CD14-positive monocyte (primary cell): ENCODE measurements at regions not wholly inside any gene's neighbourhood (a gene's known extent, or its start where the extent isn't known, plus 50 kb on each side); places are given as distances from the start of the nearest gene placed in this dataset.
A peak's percentile ranks its signal among the peaks of the same experiment; 100 is the strongest.

Source experiments
- DNase-seq, 3 donors: peaks; one replicate each; pipeline ENCODE4 v3.0.0-alpha.2; 2011 to 2022
- H2AFZ ChIP-seq: 2 replicates; pipeline ENCODE4 v1.6.0; 2012; ENCODE audit warnings: mild to moderate bottlenecking, low read depth, low read length, inconsistent platforms; ENCODE audit not compliant: insufficient read depth, poor library complexity, severe bottlenecking
- H3K27ac ChIP-seq, 2 donors: 1 replicate in 1 of 2; 2 replicates in 1 of 2; pipeline ENCODE4 v1.5.1; 2012 to 2013; ENCODE audit warnings: low read length in 2 of 2, control low read depth in 1 of 2, inconsistent platforms in 1 of 2, low read depth in 1 of 2, mild to moderate bottlenecking in 1 of 2
- H3K27me3 ChIP-seq, 2 donors: one replicate each; pipeline versions ENCODE4 v1.6.0 to v1.6.1; 2011 to 2013; ENCODE audit warnings: low read length in 2 of 2; ENCODE audit not compliant: control insufficient read depth in 2 of 2, insufficient read depth in 2 of 2
- H3K36me3 ChIP-seq, 2 donors: replicated peaks in 1 of 2; 1 replicate in 1 of 2; 2 replicates in 1 of 2; pipeline versions ENCODE4 v1.5.1 to v1.6.1; 2012 to 2013; ENCODE audit warnings: low read length in 2 of 2, control low read depth in 1 of 2, inconsistent platforms in 1 of 2, mild to moderate bottlenecking in 1 of 2; ENCODE audit not compliant: insufficient read depth in 2 of 2, control insufficient read depth in 1 of 2
- H3K4me1 ChIP-seq, 2 donors: 1 replicate in 1 of 2; 2 replicates in 1 of 2; pipeline versions ENCODE4 v1.5.1 to v1.6.1; 2012 to 2013; ENCODE audit warnings: low read length in 2 of 2, control low read depth in 1 of 2, inconsistent platforms in 1 of 2, mild to moderate bottlenecking in 1 of 2, moderate library complexity in 1 of 2; ENCODE audit not compliant: insufficient read depth in 2 of 2, control insufficient read depth in 1 of 2
- H3K4me2 ChIP-seq: replicated peaks from 2 replicates; pipeline ENCODE3; 2012; ENCODE audit warnings: low read length, moderate library complexity, mild to moderate bottlenecking; ENCODE audit not compliant: poor library complexity, severe bottlenecking; ENCODE audit errors: extremely low read depth
- H3K4me3 ChIP-seq, 3 experiments: fragments of 200-600 bp in 1 of 3; sonication (generic) in 1 of 3; replicated peaks in 1 of 3; 1 replicate in 2 of 3; 2 replicates in 1 of 3; pipeline ENCODE4 v1.5.1; 2011 to 2013; ENCODE audit warnings: low read length in 3 of 3, mild to moderate bottlenecking in 3 of 3, control low read depth in 2 of 3, low read depth in 2 of 3, inconsistent platforms in 1 of 3, moderate library complexity in 1 of 3
- H3K79me2 ChIP-seq: 2 replicates; pipeline ENCODE4 v1.6.0; 2012; ENCODE audit warnings: mild to moderate bottlenecking, control low read depth, inconsistent platforms, low read length, moderate library complexity; ENCODE audit not compliant: insufficient read depth
- H3K9ac ChIP-seq: 2 replicates; pipeline ENCODE4 v1.6.0; 2017; ENCODE audit warnings: low read length, mild to moderate bottlenecking; ENCODE audit not compliant: insufficient read depth, poor library complexity, severe bottlenecking
- H3K9me3 ChIP-seq, 2 donors: replicated peaks in 1 of 2; 1 replicate in 1 of 2; 2 replicates in 1 of 2; pipeline versions ENCODE4 v1.5.1 to v1.6.1; 2012 to 2013; ENCODE audit warnings: low read length in 2 of 2, control low read depth in 1 of 2; ENCODE audit not compliant: control insufficient read depth in 1 of 2, insufficient read depth in 1 of 2
- H4K20me1 ChIP-seq: 2 replicates; pipeline ENCODE4 v1.6.0; 2012; ENCODE audit warnings: mild to moderate bottlenecking, low read length, control low read depth, moderate library complexity; ENCODE audit not compliant: insufficient read depth
- H3K27ac Mint-ChIP-seq, 7 donors: one replicate each; pipeline ENCODE4 v1.8.0; 2020; ENCODE audit warnings: mild to moderate bottlenecking in 7 of 7, mixed read lengths in 7 of 7, moderate library complexity in 6 of 7, inconsistent platforms in 2 of 7
- H3K27me3 Mint-ChIP-seq, 3 donors: one replicate each; pipeline ENCODE4 v1.8.0; 2021 to 2022; ENCODE audit warnings: low read depth in 3 of 3, mild to moderate bottlenecking in 3 of 3, mixed read lengths in 3 of 3, moderate library complexity in 3 of 3, inconsistent platforms in 1 of 3
- H3K36me3 Mint-ChIP-seq, 2 donors: one replicate each; pipeline ENCODE4 v1.8.0; 2020; ENCODE audit warnings: mixed read lengths in 2 of 2, inconsistent platforms in 1 of 2, mild to moderate bottlenecking in 1 of 2
- H3K4me1 Mint-ChIP-seq: one replicate; pipeline ENCODE4 v1.8.0; 2020; ENCODE audit warnings: mild to moderate bottlenecking, mixed read lengths
- H3K4me3 Mint-ChIP-seq, 2 donors: one replicate each; pipeline ENCODE4 v1.8.0; 2020; ENCODE audit warnings: mild to moderate bottlenecking in 2 of 2, mixed read lengths in 2 of 2, moderate library complexity in 1 of 2
- H3K9me3 Mint-ChIP-seq, 7 donors: one replicate each; pipeline ENCODE4 v1.8.0; 2020 to 2022; ENCODE audit warnings: mixed read lengths in 7 of 7, mild to moderate bottlenecking in 6 of 7, moderate library complexity in 6 of 7, inconsistent platforms in 2 of 7
- CTCF ChIP-seq: fragments of 200-600 bp; IDR thresholded peaks from one replicate; pipeline ENCODE4 v1.8.0; 2022; ENCODE audit warnings: antibody characterized with exemption, mild to moderate bottlenecking
- WGBS: methylation state at CpG from one replicate; pipeline ENCODE4 v1.1.5; 2013; ENCODE audit warnings: missing lambda C conversion rate; ENCODE audit not compliant: insufficient coverage; 5-methylcytosine and 5-hydroxymethylcytosine counted together
- intact Hi-C, 2 donors: fragments of 100-400 bp; cut with micrococcal nuclease; formaldehyde crosslinking; loops; one replicate each; pipeline versions ENCODE4 v1.15.0 to v1.15.1; 2023

GRCh38 chr5:118611332-118611945 lies 376.9 kb downstream of the DTWD2 start:
- intact Hi-C loops, result no loop called here
- no peaks in the 10 kb centered on the region for H3K79me2 ChIP-seq
- Mint-ChIP-seq H3K9me3 (no peaks in the 10 kb centered on the region), H3K4me3 (no peak overlapping the region), H3K4me1 (no peaks in the 10 kb centered on the region), H3K27me3 (no peaks in the 10 kb centered on the region), H3K27ac (no peak overlapping the region), H3K36me3 (no peaks in the 10 kb centered on the region)
- H3K4me2 ChIP-seq, result no peak overlapping the region
- no peaks in the 10 kb centered on the region for H3K36me3 ChIP-seq
- H3K27ac ChIP-seq, result no peak overlapping the region
- no peak overlapping the region for H3K9ac ChIP-seq
- H3K4me3 ChIP-seq, result no peak overlapping the region
- TF ChIP-seq CTCF, result peak; percentile 52
- H2AFZ ChIP-seq, result no peak overlapping the region
- H3K27me3 ChIP-seq, result no peaks in the 10 kb centered on the region
- 100% methylated on average over 1 of the region's 5 CpGs for WGBS
- no peaks in the 10 kb centered on the region for H3K4me1 ChIP-seq
- no peaks in the 10 kb centered on the region for H4K20me1 ChIP-seq
- no peak for DNase-seq
- no peaks in the 10 kb centered on the region for H3K9me3 ChIP-seq

- H4K20me1 ChIP-seq, result no peaks in the 10 kb centered on the region
- no peak overlapping the region for H2AFZ ChIP-seq
- Mint-ChIP-seq H3K4me3 (no peak overlapping the region), H3K4me1 (no peaks in the 10 kb centered on the region), H3K27ac (no peak overlapping the region), H3K27me3 (no peaks in the 10 kb centered on the region), H3K9me3 (peaks cover 0 to 2% (median 0%) of the 10 kb centered on the region in 7 donors), H3K36me3 (no peaks in the 10 kb centered on the region)
- no peaks in the 10 kb centered on the region for H3K79me2 ChIP-seq
- H3K9me3 ChIP-seq, result no peaks in the 10 kb centered on the region
- no peaks in the 10 kb centered on the region for H3K36me3 ChIP-seq
- no peaks in the 10 kb centered on the region for H3K4me1 ChIP-seq
- DNase-seq, result no peak
- intact Hi-C loops, result no loop called here
- no peak for TF ChIP-seq CTCF
- no peak overlapping the region for H3K4me2 ChIP-seq
- no peaks in the 10 kb centered on the region for H3K27me3 ChIP-seq
- no peak overlapping the region for H3K4me3 ChIP-seq
- H3K27ac ChIP-seq, result no peak overlapping the region
- 92% methylated on average over 3 of the region's 7 CpGs for WGBS
- no peak overlapping the region for H3K9ac ChIP-seq
Measured at GRCh38 chr5:118606940-118607339, 381.4 kb downstream of the DTWD2 start.
